A673 (cell line): ENCODE measurements at regions not wholly inside any gene's neighbourhood (a gene's known extent, or its start where the extent isn't known, plus 50 kb on each side); places are given as distances from the start of the nearest gene placed in this dataset.

Source experiments
- EZH2 ChIP-seq: fragments of 200-600 bp; sonication (generic); IDR thresholded peaks from 2 replicates; pipeline ENCODE4 v1.6.1; 2017; ENCODE audit warnings: borderline replicate concordance, low read depth, mild to moderate bottlenecking, mixed read lengths, antibody characterized with exemption, low read length; ENCODE audit not compliant: poor library complexity, severe bottlenecking
- TF ChIP-seq, protein P1 (sequence below): fragments of 300-800, 200-600 bp; sonication (generic); conservative IDR thresholded peaks from 2 replicates; pipeline ENCODE4 v1.5.1; 2017; ENCODE audit warnings: low read depth, mild to moderate bottlenecking, antibody characterized with exemption, low read length, moderate library complexity, mixed read lengths

DNA sequence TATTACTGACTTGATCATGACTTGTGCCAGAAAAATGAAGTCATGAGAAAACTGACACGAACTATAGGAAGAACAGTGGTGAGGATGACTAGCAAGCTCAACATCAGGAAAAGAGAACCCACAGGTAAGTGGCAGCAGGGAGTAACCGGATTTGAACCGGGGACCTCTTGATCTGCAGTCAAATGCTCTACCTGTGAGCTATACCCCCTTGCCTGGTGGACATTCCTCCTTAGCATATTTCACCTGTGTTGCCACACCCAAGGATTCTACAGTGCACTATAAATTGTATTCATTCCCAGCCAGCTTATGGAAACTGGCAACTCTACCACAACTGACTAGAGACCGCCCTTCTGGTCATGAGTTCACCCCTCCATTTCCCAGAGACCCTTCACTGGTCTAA, 97.5 kb upstream of the ZNF746 start:
- TF ChIP-seq, protein P1, sequence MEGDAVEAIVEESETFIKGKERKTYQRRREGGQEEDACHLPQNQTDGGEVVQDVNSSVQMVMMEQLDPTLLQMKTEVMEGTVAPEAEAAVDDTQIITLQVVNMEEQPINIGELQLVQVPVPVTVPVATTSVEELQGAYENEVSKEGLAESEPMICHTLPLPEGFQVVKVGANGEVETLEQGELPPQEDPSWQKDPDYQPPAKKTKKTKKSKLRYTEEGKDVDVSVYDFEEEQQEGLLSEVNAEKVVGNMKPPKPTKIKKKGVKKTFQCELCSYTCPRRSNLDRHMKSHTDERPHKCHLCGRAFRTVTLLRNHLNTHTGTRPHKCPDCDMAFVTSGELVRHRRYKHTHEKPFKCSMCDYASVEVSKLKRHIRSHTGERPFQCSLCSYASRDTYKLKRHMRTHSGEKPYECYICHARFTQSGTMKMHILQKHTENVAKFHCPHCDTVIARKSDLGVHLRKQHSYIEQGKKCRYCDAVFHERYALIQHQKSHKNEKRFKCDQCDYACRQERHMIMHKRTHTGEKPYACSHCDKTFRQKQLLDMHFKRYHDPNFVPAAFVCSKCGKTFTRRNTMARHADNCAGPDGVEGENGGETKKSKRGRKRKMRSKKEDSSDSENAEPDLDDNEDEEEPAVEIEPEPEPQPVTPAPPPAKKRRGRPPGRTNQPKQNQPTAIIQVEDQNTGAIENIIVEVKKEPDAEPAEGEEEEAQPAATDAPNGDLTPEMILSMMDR = no peak
- no peak for TF ChIP-seq EZH2
